Endothelial cell (in vitro differentiated cells): ENCODE measurements at regions not wholly inside any gene's neighbourhood (a gene's known extent, or its start where the extent isn't known, plus 50 kb on each side); places are given as distances from the start of the nearest gene placed in this dataset.

Experiments
- DNase-seq: peaks from one replicate; pipeline ENCODE4 v3.0.0; 2021; ENCODE audit warnings: low spot score
- H3K27ac Mint-ChIP-seq: one replicate; pipeline ENCODE4 v1.8.0; 2021; ENCODE audit warnings: mixed read lengths, inconsistent platforms; ENCODE audit not compliant: unreplicated experiment
- H3K27me3 Mint-ChIP-seq: one replicate; pipeline ENCODE4 v1.8.0; 2021; ENCODE audit warnings: mild to moderate bottlenecking, moderate library complexity, mixed read lengths, inconsistent platforms; ENCODE audit not compliant: unreplicated experiment
- H3K36me3 Mint-ChIP-seq: one replicate; pipeline ENCODE4 v1.8.0; 2021; ENCODE audit warnings: mild to moderate bottlenecking, low read depth, mixed read lengths, inconsistent platforms; ENCODE audit not compliant: unreplicated experiment
- H3K4me1 Mint-ChIP-seq: one replicate; pipeline ENCODE4 v1.8.0; 2021; ENCODE audit warnings: mild to moderate bottlenecking, mixed read lengths, inconsistent platforms; ENCODE audit not compliant: unreplicated experiment
- H3K4me3 Mint-ChIP-seq: one replicate; pipeline ENCODE4 v1.8.0; 2021; ENCODE audit warnings: mild to moderate bottlenecking, mixed read lengths, inconsistent platforms; ENCODE audit not compliant: unreplicated experiment
- H3K9me3 Mint-ChIP-seq: one replicate; pipeline ENCODE4 v1.8.0; 2021; ENCODE audit warnings: mixed read lengths, inconsistent platforms; ENCODE audit not compliant: unreplicated experiment
- CTCF ChIP-seq: fragments of 200-600 bp; sonication (generic); IDR thresholded peaks from one replicate; pipeline ENCODE4 v1.5.0; 2021; ENCODE audit warnings: antibody characterized with exemption; ENCODE audit not compliant: unreplicated experiment

DNA sequence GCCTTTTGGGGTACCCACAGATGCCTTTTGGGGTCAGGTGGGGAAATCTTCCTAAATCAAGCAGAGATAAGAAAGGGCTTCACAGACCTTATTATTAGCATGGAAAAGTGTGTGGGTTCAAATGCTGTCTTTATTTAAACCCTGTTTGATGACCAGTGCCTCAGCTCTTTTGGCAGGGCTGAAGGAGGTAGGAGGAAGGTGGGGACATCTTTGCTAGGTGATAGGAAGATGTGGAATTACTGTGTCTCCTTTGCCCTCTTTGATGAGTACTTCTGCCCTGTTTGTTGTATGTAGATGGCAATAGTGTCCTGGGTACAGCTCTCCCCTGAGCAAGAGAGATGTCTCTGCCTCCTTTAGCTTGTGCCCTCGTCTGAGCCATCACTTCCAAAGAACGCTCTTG lies 333.3 kb upstream of the ROPN1 start:
- peaks cover 33% of the 10 kb centered on the region for H3K36me3 Mint-ChIP-seq
- H3K9me3 Mint-ChIP-seq, result no peaks in the 10 kb centered on the region
- peaks cover 13% of the 10 kb centered on the region for H3K4me1 Mint-ChIP-seq
- H3K27me3 Mint-ChIP-seq, result peaks cover 11% of the 10 kb centered on the region
- DNase-seq, result no peak
- H3K4me3 Mint-ChIP-seq, result no peak overlapping the region
- no peak overlapping the region for H3K27ac Mint-ChIP-seq
- no peak for TF ChIP-seq CTCF

GRCh38 chr3:124329723-124330122 lies 337.8 kb upstream of the ROPN1 start:
- DNase-seq, result no peak
- Mint-ChIP-seq H3K27ac (no peak overlapping the region), H3K27me3 (peaks cover 10% of the 10 kb centered on the region), H3K9me3 (no peaks in the 10 kb centered on the region), H3K4me3 (no peak overlapping the region), H3K36me3 (peaks cover 46% of the 10 kb centered on the region), H3K4me1 (peaks cover 2% of the 10 kb centered on the region)
- no peak for TF ChIP-seq CTCF

- peaks cover 54% of the 10 kb centered on the region for H3K36me3 Mint-ChIP-seq
Observed at GRCh38 chr3:124333931-124334640, 342.2 kb upstream of the ROPN1 start.

GRCh38 chr3:124336067-124336656 lies 344.2 kb upstream of the ROPN1 start:
- H3K9me3 Mint-ChIP-seq, result no peaks in the 10 kb centered on the region
- no peak for TF ChIP-seq CTCF
- H3K27me3 Mint-ChIP-seq, result peaks cover 5% of the 10 kb centered on the region
- H3K4me3 Mint-ChIP-seq, result no peak overlapping the region
- peaks cover 53% of the 10 kb centered on the region for H3K36me3 Mint-ChIP-seq
- no peak overlapping the region for H3K27ac Mint-ChIP-seq
- no peak for DNase-seq
- no peaks in the 10 kb centered on the region for H3K4me1 Mint-ChIP-seq

More at GRCh38 chr3:124333931-124334640, 342.2 kb upstream of the ROPN1 start:
- DNase-seq, result no peak
- Mint-ChIP-seq H3K9me3 (no peaks in the 10 kb centered on the region), H3K4me1 (no peaks in the 10 kb centered on the region), H3K4me3 (no peak overlapping the region), H3K27ac (no peak overlapping the region), H3K27me3 (peaks cover 2% of the 10 kb centered on the region)
- TF ChIP-seq CTCF, result no peak

GRCh38 chr3:124345845-124346244 lies 353.9 kb upstream of the ROPN1 start:
- peaks cover 1% of the 10 kb centered on the region for H3K27me3 Mint-ChIP-seq
- DNase-seq, result no peak
- H3K27ac Mint-ChIP-seq, result no peak overlapping the region
- no peaks in the 10 kb centered on the region for H3K9me3 Mint-ChIP-seq
- no peaks in the 10 kb centered on the region for H3K4me1 Mint-ChIP-seq
- H3K4me3 Mint-ChIP-seq, result no peak overlapping the region
- H3K36me3 Mint-ChIP-seq, result peaks cover 34% of the 10 kb centered on the region
- no peak for TF ChIP-seq CTCF
